CD1c-positive myeloid dendritic cell (primary cell): ENCODE measurements at regions not wholly inside any gene's neighbourhood (a gene's known extent, or its start where the extent isn't known, plus 50 kb on each side); places are given as distances from the start of the nearest gene placed in this dataset.
A peak's percentile ranks its signal among the peaks of the same experiment; 100 is the strongest.
"Not testable (repeated sequence)": the region's sequence is repeated elsewhere in the genome, so short reads cannot be mapped to it uniquely, and the experiment has no call there.

Experiments used
- DNase-seq: peaks from one replicate; pipeline ENCODE4 v3.0.0-alpha.2; 2016; ENCODE audit errors: extremely low spot score

GRCh38 chr5:42989190-42989589 lies 50.9 kb downstream of the ANXA2R start:
- DNase-seq, result no peak

DNA sequence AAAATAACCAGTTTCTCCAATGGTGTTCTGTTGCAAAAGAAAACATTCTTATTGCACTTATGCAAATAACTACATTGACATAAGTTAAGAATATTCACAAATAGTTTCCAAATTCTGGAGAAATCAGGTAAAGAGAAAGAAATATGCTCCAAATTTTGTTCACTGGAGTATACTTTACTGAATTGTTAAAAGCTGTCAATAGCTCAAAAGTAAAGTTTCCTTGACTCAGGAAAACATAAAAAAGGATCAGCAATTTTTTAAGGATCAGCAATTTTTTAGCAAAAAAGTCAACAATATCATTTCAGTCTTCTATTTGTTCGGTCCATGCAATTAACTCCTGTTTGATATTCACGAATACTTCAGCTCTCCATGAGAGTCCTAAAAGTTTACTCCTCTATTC lies 51.6 kb downstream of the ANXA2R start:
- DNase-seq, result no peak

DNA sequence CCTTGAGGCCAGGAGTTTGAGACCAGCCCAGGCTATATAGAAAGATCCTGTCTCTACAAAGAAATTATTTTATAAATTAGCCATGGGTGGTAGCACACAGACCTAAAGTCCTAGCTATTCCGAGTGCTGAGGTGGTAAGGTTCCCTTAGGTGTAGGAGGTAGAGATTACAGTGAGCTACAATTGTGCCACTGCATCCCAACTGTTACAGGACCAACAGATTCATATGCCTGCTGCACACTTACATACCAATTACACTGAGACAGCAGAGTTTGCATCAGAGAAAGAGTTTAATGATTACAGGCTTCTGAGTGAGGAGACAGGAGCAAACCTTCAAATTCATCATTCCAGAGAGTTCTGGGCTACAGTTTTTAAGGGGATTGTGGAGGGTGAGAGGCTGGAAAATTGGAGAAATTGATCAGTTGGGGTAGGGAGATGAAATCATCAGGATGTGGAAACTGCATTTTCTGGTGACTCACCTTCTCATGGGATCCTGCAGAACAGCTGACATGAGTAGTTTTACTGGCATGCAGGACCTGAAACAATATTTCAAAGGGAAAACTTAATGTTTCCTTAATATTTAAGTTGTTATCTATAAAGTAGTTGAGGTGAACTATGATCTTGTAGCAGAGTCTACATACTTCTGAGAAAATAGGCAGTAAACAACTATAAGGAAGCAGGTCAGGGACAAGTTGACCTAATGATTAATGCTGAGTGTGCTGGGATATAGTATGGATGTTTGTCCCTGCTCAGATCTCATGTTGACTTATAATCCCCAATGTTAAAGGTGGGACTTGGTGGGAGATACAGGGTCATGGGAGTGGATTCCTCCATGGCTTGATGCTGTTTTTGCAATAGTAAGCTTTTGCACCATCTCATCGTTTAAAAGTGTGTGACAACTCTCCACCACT lies 54.7 kb downstream of the ANXA2R start:
- peak; percentile 11 for DNase-seq

- DNase-seq, result no peak
Measured at GRCh38 chr5:42984307-42984706, 55.8 kb downstream of the ANXA2R start.

GRCh38 chr5:42982107-42982622 lies 58.0 kb downstream of the ANXA2R start:
- no peak for DNase-seq

GRCh38 chr5:42981417-42982106 lies 58.6 kb downstream of the ANXA2R start:
- DNase-seq, result not testable (repeated sequence)

- not testable (repeated sequence) for DNase-seq
Measured at GRCh38 chr5:42981015-42981414, 59.1 kb downstream of the ANXA2R start.

DNA sequence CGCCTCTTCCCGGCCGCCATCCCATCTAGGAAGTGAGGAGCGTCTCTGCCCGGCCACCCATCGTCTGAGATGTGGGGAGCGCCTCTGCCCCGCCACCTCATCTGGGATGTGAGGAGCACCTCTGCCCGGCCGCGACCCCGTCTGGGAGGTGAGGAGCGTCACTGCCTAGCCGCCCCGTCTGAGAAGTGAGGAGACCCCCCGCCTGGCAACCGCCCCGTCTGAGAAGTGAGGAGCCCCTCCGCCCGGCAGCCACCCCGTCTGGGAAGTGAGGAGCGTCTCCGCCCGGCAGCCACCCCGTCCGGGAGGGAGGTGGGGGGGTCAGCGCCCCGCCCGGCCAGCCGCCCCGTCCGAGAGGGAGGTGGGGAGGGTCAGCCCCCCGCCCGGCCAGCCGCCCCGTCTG lies 59.7 kb downstream of the ANXA2R start:
- not testable (repeated sequence) for DNase-seq

GRCh38 chr5:42979242-42979641 lies 60.9 kb downstream of the ANXA2R start:
- not testable (repeated sequence) for DNase-seq

- DNase-seq, result no peak
Measured at GRCh38 chr5:42974536-42974935, 65.6 kb downstream of the ANXA2R start.

DNA sequence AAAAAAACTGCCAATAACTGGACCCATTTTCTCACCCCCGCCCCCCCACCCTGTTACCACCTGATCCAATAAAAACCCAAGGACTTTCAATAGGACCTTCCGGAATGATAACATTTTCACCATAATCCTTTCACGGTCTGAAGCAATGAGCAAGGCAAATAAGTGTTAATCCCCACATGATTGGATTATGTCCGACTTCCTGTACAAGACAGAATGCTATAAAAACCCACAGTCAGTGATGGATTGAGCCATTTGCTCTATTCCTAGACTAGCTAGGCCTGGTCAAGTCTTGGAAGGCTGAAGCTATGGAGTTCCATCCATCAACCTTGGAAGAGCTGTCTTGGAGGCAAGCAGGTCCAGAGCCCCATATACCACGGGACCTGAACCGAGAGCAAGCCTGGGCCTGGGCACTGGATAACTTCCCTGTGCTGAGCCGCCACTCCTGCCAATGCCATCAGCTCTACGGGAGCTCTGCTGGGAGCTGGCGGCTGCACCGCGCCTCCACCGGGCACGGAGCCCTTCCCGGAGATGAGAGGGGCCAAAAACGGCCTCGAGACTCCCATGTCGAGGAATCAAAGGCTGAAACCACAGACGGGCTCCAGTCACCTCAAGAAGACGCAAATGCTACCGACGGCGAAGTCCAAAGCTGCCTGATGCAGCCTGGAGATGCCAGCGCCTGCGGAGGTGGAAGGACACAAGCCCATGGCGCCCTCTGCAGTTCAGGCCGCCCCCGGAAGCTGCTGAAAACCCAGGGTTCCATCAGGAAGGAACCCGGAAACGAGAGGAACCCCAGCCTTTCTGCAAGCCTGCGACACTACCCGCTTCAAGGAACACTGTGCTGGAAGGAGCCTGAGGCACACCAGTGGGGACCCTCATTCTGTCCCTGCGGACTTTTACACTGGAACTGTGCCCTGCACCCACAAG lies 69.2 kb downstream of the ANXA2R start:
- no peak for DNase-seq

DNA sequence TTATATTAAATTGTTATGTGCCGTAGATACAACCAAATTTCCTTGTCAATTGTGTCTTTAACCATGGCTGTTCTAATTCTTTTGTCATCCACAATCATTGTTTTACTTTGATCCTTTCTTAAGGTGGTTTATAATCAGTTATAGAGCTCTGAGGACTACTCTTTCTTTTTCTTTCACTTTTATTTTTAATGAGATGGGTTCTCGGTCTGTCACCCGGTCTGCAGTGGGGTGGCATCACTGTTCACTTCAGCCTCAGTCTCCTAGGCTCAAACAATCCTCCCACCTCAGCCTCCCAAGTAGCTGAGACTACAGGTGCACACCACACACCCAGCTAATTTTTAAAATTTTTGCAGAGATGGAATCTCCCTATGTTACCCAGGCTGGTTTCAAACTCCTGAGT lies 74.2 kb downstream of the ANXA2R start:
- no peak for DNase-seq

DNA sequence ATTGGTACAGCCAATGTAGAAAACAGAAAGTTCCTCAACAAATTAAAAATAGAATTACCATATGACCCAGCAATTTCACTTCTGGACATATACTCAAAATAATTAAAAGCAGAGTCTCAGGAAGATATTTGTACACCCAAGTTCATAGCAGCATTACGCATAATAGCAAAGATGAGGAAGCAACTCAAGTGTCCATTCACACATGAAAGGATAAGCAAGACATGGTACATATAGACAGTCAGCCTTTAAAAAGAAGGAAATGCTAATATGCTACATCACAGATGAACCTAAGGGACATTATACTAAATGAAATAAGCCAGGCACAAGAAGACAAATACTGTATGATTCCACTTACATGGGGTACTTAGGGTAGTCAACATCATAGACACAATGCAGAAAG lies 76.7 kb downstream of the ANXA2R start:
- DNase-seq, result no peak

GRCh38 chr5:42962124-42962523 lies 78.0 kb downstream of the ANXA2R start:
- DNase-seq, result no peak

- DNase-seq, result no peak
Measured at GRCh38 chr5:42960506-42960905, 79.6 kb downstream of the ANXA2R start.

GRCh38 chr5:42956551-42956950 lies 83.6 kb downstream of the ANXA2R start:
- DNase-seq, result no peak

DNA sequence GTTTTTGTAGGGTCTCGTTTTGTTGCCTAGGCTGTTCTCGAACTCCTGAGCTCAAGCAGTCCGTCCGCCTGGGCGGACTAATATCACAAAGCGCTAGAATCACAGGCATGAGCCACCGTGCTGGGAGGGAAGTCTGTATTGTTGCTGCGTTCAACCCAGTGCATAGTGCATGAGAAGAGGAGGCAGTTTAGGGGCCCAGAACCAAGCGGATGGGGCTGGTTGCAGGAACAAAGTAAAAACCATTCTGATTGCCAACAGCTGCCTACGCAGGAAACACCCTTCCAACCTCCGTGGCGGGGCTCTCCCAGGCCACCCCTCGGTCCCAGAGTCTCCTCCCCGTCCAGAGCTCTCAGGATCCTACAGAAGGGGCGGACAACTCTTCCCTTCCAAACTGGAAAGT lies 87.1 kb downstream of the ANXA2R start:
- DNase-seq, result no peak

- DNase-seq, result peak; percentile 16
Measured at GRCh38 chr5:42952578-42952974, 87.5 kb downstream of the ANXA2R start.

GRCh38 chr5:42951293-42951840 lies 88.8 kb downstream of the ANXA2R start:
- peak; percentile 81 for DNase-seq

GRCh38 chr5:42950456-42951292 lies 89.4 kb downstream of the ANXA2R start:
- DNase-seq, result peak; percentile 95

DNA sequence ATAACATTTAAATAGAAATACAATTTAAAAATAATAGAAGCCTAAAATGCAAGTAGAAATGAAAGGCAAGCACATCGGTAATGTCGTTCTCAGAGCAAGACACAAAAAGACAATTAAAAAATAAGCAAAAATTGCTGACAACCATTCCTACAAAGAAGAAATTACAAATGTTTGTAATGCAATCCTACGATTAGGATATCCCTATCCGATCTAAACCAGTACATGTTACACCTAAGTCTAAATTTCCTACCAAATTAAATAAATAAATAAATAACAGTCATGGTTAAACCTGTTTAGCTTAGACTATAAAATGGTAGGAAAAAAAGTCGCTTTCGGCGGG lies 90.0 kb downstream of the ANXA2R start:
- no peak for DNase-seq
